ENCODE measurements at regions not wholly inside any gene's neighbourhood (a gene's known extent, or its start where the extent isn't known, plus 50 kb on each side); places are given as distances from the start of the nearest gene placed in this dataset.

DNA sequence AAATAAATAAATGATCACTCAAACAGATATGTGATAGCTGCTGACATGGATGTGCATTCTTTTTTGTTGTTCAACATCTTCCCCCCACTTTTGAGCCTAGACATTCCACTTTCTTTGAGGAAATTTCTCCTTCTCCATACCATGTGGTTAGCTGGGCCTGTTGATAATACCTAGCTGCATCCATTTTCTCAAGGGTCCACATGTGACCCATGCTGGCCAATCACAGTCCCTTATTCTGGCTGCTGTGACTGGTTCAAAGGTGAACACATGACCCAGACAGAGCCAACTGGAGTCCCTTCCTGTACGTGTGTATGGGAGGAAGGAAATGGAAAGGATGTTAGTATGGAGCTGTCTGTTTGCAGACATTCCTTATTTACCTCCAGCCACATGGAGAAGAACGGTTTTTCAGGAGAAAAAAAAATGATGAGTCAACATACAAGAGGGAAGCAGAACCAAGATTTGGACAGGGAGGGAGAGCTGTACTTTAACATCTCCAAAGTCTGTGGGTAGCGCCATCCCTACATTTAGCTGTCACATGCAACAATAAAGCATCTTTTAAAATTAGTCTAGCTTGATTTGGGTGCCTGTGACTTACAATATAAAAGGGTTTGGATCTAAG, 391.7 kb upstream of the TBX3 start:
- ChIA-PET POLR2A (ENCODE audit: partially characterized antibody) (interaction anchor here (0.6 kb wide), 1 partner anchor 151 kb away, joined by 3 read pairs; no protein-coding TSS in a partner anchor), CTCF (ENCODE audit: partially characterized antibody) (interaction anchor here (0.5 to 1.1 kb wide), 3 partner anchors 9 to 381 kb away, joined by 3 to 4 read pairs (median 3); no protein-coding TSS in a partner anchor)
- Histone ChIP-seq H3K4me2 (ENCODE audit: insufficient read depth in 1 of 2, low read depth in 2 of 2, low read length in 2 of 2) (no peak overlapping the region), H3K9ac (replicated peaks in 1 of 4; ENCODE audit: extremely low read depth in 1 of 4, low read depth in 3 of 4, low read length in 3 of 4) (no peak overlapping the region), H3K36me3 (ENCODE audit: control insufficient read depth in 2 of 4, insufficient read depth in 4 of 4, low read length in 3 of 4) (no peaks in the 10 kb centered on the region), H3K23me2 (ENCODE audit: low read depth, low read length) (peaks cover 2% of the 10 kb centered on the region; the same call in 1 of the 2 replicates), H4K91ac (replicated peaks; ENCODE audit: insufficient read length, low read length) (no peak overlapping the region), H3K4me3 (ENCODE audit: extremely low read depth in 1 of 4, insufficient read depth in 2 of 4, low read depth in 3 of 4, low read length in 4 of 4) (no peak overlapping the region), H2BK12ac (ENCODE audit: low read depth, low read length) (no peak overlapping the region), H3K18ac (ENCODE audit: extremely low read depth, low read length) (no peak overlapping the region), H3K4ac (replicated peaks; ENCODE audit: insufficient read length, low read depth, low read length) (no peak overlapping the region), H4K20me1 (replicated peaks in 1 of 2; ENCODE audit: control insufficient read depth in 1 of 2, insufficient read depth in 2 of 2, low read length in 2 of 2) (no peaks in the 10 kb centered on the region), H4K5ac (ENCODE audit: insufficient read length, low read depth, low read length) (no peak overlapping the region), H2AFZ (ENCODE audit: low read length) (0 out of 2 replicates have a peak overlapping the region, but pooled peaks have one; percentile 49), H3K4me1 (replicated peaks in 1 of 4; ENCODE audit: control insufficient read depth in 3 of 4, insufficient read depth in 4 of 4, low read length in 3 of 4) (peaks cover 0 to 7% (median 3%) of the 10 kb centered on the region in 4 experiments; a peak in 2 of 7 replicates), H2AK5ac (ENCODE audit: low read depth, low read length) (no peak overlapping the region), H3K79me2 (ENCODE audit: control insufficient read depth in 1 of 2, insufficient read depth in 2 of 2, low read length in 2 of 2) (no peaks in the 10 kb centered on the region), H3K9me3 (ENCODE audit: insufficient read depth in 2 of 2, low read depth in 1 of 2, low read length in 1 of 2) (no peaks in the 10 kb centered on the region), H3K27me3 (replicated peaks in 1 of 4; ENCODE audit: control insufficient read depth in 3 of 4, extremely low read depth in 1 of 4, insufficient read depth in 3 of 4, low read length in 3 of 4) (no peaks in the 10 kb centered on the region), H2BK15ac (ENCODE audit: low read length) (no peak overlapping the region), H2BK20ac (ENCODE audit: low read length) (no peak overlapping the region), H3K14ac (ENCODE audit: insufficient read length) (no peak overlapping the region), H3K27ac (ENCODE audit: low read depth, low read length) (no peak overlapping the region), H3K23ac (ENCODE audit: insufficient read length) (no peak overlapping the region), H2BK5ac (ENCODE audit: low read depth, low read length) (no peak overlapping the region), H3K56ac (replicated peaks; ENCODE audit: insufficient read length, low read depth, low read length) (no peak overlapping the region), H2BK120ac (replicated peaks; ENCODE audit: low read depth, low read length) (no peak overlapping the region), H4K8ac (ENCODE audit: extremely low read depth, insufficient read depth, low read length) (no peak overlapping the region), H3K79me1 (ENCODE audit: low read depth, low read length) (no peaks in the 10 kb centered on the region)
- TF ChIP-seq SP2 (IDR thresholded peaks at IDR 0.05; ENCODE audit: low read length) (no peak), RXRA (IDR thresholded peaks at IDR 0.05; ENCODE audit: insufficient read depth, low read depth, low read length) (no peak)
- TF ChIP-seq, protein P1, sequence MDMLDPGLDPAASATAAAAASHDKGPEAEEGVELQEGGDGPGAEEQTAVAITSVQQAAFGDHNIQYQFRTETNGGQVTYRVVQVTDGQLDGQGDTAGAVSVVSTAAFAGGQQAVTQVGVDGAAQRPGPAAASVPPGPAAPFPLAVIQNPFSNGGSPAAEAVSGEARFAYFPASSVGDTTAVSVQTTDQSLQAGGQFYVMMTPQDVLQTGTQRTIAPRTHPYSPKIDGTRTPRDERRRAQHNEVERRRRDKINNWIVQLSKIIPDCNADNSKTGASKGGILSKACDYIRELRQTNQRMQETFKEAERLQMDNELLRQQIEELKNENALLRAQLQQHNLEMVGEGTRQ (IDR thresholded peaks at IDR 0.05; ENCODE audit: low read length): peak; percentile 27; the same call in 1 of the 2 replicates
- no peak for DNase-seq (ENCODE audit: low read depth in 1 of 2, low spot score in 2 of 2)
- no peak for FAIRE-seq
- 81% methylated on average over 3 of the region's 3 CpGs; no CpG with 5 or more reads in 1 of the 2 experiments for WGBS, 2 experiments (ENCODE audit: extremely low coverage in 1 of 2, insufficient coverage in 1 of 2, insufficient read length in 1 of 2, insufficient replicate concordance in 2 of 2, low coverage in 1 of 2, low lambda C conversion rate in 2 of 2, missing lambda C conversion rate in 1 of 2)

All from H1 (cell line).